GM21381 (cell line): ENCODE measurements at regions not wholly inside any gene's neighbourhood (a gene's known extent, or its start where the extent isn't known, plus 50 kb on each side); places are given as distances from the start of the nearest gene placed in this dataset.

ENCODE experiments used
- ATAC-seq: cut with Tn5 transposase; IDR thresholded peaks from one replicate; pipeline ENCODE4 v1.9.1; 2021; ENCODE audit warnings: mild to moderate bottlenecking, moderate library complexity; ENCODE audit not compliant: unreplicated experiment

- no peak for ATAC-seq
Measured at GRCh38 chr5:121795511-121795910, 56.2 kb upstream of the FTMT start.

DNA sequence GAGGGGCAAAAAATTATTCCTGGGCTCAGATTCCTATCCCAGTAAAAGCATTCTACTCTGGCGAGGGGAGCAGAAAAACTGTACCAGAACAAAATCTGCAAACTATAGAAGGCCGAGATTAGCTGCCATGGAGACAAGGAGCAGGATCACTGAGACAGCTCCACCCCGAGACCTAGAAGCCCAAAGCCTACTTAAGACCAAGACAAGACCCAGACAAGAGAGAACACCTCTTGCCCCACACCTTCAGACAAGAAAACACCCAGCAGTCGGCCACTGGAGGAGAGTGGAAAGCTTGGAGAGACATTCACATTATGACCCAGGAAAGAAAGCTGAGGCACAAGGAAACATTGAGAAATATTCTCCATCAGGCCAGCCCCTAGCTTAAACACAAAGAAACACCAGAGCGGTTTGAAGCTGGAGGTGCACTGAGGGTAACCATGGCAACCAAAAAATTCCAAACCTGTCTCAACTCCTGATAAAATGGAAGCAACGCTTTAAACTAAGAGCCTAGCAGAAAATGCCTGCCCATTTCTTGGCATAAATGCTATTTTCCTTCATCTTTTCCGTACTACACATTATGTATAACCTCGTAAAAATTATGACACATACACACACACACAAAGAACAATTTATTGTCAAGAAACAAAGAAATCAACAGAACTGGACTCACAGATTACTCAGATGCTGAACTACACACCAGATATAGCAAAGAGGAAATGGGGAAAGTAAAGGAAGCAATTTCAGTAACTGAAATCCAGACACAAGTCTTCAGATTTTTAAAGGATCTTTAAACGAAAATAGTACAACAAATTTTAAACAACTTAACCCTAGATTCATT is 53.8 kb upstream of the FTMT start:
- no peak for ATAC-seq
